ENCODE measurements at regions not wholly inside any gene's neighbourhood (a gene's known extent, or its start where the extent isn't known, plus 50 kb on each side); places are given as distances from the start of the nearest gene placed in this dataset.

- TF ChIP-seq CTCF (IDR thresholded peaks at IDR 0.05; ENCODE audit: low read length) = no peak
- no peak for TF ChIP-seq EZH2 (IDR thresholded peaks at IDR 0.05; ENCODE audit: borderline replicate concordance, low read length)
Measured at GRCh38 chr1:194586302-194586701, 1399.9 kb upstream of the B3GALT2 start.
